GM18498 (cell line): ENCODE measurements at regions not wholly inside any gene's neighbourhood (a gene's known extent, or its start where the extent isn't known, plus 50 kb on each side); places are given as distances from the start of the nearest gene placed in this dataset.
"Not testable (repeated sequence)": the region's sequence is repeated elsewhere in the genome, so short reads cannot be mapped to it uniquely, and the experiment has no call there.

ENCODE experiments used
- ATAC-seq: cut with Tn5 transposase; IDR thresholded peaks from one replicate; pipeline ENCODE4 v1.9.1; 2021; ENCODE audit warnings: mild to moderate bottlenecking, moderate library complexity; ENCODE audit not compliant: unreplicated experiment

GRCh38 chr21:31819692-31820091 is 53.1 kb upstream of the HUNK start:
- ATAC-seq: not testable (repeated sequence)

GRCh38 chr21:31814356-31814755 is 58.5 kb upstream of the HUNK start:
- ATAC-seq: not testable (repeated sequence)

DNA sequence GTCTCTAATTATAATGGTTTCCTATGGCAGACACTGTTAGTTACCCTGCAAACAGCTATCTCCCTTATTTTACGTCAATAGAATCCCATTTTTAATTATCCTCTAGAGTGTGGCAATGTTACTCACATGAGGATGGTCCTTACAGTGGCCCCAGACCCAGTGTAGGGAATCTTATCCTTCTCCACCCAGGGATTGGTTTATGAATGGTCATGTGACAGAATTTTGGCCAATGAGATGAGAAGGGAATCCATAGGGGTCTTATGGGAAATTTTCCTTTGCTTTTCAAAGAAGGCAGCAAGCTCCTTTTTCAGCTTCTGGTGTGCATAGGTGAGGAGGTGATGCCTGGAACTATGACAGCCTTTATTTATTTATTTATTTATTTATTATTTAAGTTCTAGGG is 59.0 kb upstream of the HUNK start:
- no peak for ATAC-seq

DNA sequence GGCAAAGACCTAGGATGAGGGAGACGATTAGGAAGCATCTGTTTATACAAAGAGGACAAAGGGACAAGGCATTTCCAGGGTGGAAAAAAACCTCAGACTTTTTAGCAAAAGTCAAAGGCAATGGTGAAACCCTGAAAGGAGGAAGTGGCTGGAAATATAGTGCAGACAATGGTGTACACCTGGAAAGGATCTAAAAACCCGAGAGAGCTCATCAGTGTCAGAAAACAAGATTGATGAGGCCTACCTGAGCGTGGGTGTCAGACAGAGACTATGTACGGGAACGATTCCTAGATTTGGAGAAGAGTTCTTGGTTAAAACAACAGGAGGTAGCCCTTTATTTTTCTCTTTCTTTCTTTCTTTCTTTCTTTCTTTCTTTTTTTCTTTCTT is 68.8 kb upstream of the HUNK start:
- ATAC-seq: no peak

DNA sequence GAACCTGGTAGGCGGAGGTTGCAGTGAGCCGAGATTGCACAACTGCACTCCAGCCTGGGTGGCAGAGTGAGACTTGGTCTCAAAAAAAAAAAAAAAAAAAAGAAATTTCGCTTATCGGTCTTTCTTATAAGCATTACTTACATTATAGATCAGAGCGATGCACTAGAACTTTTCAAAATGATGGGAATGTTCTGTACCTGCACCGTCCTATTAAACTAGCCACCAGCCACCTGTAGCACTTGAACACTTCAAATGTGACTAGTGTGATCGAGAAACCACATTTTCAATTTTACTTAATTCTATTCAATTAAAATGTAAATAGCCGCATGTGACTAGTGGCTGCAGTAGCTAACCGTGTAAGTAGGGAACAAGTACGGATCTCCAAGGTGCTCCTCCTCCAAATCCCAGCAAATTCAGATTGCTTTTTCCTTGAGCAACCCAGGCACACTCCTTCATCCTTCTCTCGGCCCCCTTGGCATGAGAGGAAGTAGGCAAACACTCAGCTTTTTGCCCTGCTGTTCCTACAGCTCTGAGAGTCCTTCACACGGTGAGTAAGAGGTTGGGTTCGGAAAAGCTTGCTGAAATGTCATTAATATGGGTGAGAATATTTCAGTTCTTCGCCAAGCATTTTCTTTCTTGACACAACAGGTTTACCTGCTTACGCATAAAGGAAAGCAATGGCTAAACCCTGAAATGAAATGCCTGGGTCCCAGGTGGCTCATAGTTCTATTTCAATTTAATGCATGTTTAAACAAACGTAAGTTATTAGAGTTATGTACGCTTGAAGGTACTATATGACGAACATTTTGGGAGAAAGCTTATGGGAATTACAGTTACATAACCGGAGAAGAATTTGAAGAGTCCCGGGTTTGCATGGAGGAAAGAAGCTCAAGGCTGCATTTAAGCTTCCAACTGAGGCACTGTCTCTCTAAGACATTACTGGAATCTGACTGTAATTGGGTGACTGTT is 69.5 kb upstream of the HUNK start:
- ATAC-seq: no peak

DNA sequence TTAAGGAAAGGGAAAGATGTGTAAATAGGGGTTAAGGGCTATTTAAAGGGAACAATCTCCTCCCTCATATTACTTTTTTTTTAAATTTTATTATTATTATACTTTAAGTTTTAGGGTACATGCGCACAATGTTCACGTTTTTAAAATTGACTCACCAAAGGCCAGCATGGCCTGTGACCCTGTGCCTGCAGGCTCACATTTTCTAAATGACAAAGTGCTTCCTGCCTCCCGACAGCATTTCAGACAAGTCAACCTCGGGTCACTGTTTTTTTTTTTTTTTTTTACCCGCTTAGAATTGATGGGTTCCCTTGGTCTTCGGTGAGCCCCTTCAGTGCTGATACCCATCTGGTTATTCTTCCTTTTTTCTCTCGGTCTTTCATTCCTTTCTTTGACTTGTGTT is 70.4 kb upstream of the SCAF4 start:
- ATAC-seq: no peak

DNA sequence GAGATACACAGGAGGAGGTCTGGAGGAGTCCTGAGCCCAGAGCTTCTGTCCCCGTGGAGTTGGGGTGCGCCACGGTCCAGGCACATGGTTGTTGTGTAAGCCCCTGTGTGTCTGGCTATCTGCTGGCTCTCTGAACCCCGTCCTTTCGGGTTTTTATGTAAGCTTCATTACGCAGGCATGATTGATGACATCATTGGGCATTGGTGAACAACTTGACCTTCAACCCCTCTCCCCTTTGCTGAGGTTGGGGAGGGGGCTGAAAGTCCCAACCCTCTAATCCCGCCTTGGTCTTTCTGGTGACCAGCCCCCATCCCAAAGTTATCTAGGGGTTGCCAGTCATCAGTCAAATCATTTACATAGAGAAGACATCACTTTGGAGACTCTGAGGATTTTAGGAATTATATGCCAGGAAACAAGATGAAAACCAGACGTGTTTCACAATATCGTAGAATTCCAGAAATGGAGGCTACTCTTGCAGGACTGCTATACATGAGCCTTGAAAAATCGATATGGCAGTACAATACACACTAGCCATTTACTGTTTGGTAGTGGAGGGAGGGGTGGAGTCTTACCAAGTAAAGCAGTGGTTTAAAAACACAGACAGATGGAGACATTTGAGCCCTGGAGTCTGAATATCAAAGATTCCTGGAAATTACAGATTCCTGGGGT is 69.8 kb upstream of the SCAF4 start:
- no peak for ATAC-seq

GRCh38 chr21:31798842-31799704 is 67.2 kb upstream of the SCAF4 start:
- no peak for ATAC-seq

DNA sequence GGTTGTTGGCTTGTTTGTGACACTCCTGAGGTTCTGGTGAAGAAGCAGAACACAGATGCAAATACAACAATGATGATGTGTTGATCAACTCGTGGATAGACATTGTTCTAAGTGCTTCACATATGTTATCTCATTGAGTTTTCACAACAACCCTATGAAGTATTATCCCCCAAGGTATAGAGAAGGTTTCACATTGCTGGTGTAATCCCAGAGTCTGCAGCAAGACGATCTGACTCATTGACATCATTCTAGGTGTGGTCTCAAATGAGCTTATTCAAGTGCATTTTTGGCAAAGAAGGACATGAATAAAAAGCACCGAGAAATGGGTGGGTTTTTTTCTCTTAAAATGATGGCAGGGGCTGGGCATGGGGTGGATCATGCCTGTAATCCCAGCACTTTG is 64.1 kb upstream of the SCAF4 start:
- no peak for ATAC-seq

DNA sequence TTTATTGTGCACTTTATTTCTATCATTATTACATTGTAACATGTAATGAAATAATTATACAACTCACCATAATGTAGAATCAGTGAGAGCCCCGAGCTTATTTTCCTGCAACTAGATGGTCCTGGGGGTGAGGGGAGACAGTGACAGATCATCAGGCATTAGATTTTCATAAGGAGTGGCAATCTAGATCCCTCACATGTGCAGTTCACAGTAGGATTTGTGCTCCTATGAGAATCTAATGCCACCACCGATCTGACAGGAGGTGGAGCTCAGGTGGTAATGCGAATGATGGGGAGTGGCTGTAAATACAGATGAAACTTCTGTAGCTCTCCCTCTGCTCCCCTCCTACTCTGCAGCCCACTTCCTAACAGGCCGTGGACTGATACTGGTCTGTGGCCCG is 58.5 kb upstream of the SCAF4 start:
- ATAC-seq: not testable (repeated sequence)

- ATAC-seq: no peak
Measured at GRCh38 chr21:31788581-31788980, 56.7 kb upstream of the SCAF4 start.

GRCh38 chr21:31787691-31788090 is 55.8 kb upstream of the SCAF4 start:
- not testable (repeated sequence) for ATAC-seq

GRCh38 chr21:31786164-31786920 is 54.4 kb upstream of the SCAF4 start:
- ATAC-seq: no peak

GRCh38 chr21:31785237-31786163 is 53.6 kb upstream of the SCAF4 start:
- ATAC-seq: peak; percentile 46

- no peak for ATAC-seq
Measured at GRCh38 chr21:31781737-31782136, 49.8 kb upstream of the SCAF4 start.
